GM20431 (cell line): ENCODE measurements at regions not wholly inside any gene's neighbourhood (a gene's known extent, or its start where the extent isn't known, plus 50 kb on each side); places are given as distances from the start of the nearest gene placed in this dataset.

Experiments
- in situ Hi-C: fragments of 300-500 bp; cut with MseI, MboI; formaldehyde crosslinking; loops from one replicate; pipeline ENCODE4 v1.15.0; 2020; ENCODE audit warnings: low sequenced_read_pairs; ENCODE audit not compliant: unreplicated experiment

GRCh38 chr5:168239325-168239724 lies 52.1 kb upstream of the WWC1 start:
- in situ Hi-C loops, result no loop called here
